NCI-H526 treated with DMSO at 0.1 percent for 48 hours (cell line): ENCODE measurements at regions not wholly inside any gene's neighbourhood (a gene's known extent, or its start where the extent isn't known, plus 50 kb on each side); places are given as distances from the start of the nearest gene placed in this dataset.
"Not testable (repeated sequence)": the region's sequence is repeated elsewhere in the genome, so short reads cannot be mapped to it uniquely, and the experiment has no call there.

Experiments
- DNase-seq: peaks from one replicate; lab custom pipeline; 2025; lab: John Stamatoyannopoulos, UW

DNA sequence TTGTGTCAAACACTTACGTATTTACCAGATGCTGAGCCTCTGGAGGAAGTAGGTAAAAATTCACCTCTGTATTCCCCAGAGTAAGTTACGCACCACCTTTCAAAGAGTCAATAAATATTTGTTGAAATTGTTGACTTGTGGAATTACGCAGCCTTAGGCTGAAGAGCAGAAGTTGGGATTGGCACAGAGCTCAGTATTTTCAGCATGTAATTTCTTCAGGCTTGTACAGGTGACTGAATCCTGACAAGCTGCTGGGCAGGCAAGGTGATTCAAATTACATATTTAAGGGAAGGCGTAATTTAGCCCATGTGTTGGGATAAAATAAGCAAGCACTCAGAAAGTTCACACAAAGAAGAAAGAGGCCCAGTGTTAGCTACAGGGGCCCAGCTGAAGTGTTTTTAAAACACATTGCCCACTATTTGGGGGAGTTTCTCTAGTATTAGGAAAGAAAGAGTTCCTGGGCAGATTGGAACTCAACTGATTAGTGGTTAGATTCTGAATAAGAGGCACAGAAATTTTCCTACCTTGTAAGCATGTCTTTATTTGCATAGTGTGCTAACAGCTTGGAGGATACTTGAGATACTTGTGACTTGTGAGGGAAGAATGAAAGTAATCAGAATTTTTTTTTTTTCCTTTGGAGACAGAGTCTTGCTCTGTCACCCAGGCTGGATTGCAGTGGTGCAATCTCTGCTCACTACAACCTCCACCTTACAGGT, 165.3 kb upstream of the FBXL7 start:
- DNase-seq = no peak

DNA sequence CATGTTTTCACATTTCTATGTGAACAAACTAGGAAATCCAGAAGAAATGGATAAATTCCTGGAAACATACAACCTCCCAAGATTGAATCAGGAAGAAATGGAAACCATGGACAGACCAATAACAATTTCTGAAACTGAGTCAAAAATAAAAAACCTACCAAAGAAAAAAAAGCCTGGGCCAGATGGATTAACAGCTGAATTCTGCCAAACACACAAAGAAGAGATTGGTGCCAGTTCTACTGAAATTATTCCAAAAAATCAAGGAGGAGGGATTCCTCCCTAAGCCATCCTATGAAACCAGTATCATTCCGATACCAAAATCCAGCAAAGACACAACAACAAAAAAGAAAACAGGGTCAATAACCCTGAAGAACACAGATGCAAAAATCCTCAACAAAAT, 166.9 kb upstream of the FBXL7 start:
- no peak for DNase-seq

DNA sequence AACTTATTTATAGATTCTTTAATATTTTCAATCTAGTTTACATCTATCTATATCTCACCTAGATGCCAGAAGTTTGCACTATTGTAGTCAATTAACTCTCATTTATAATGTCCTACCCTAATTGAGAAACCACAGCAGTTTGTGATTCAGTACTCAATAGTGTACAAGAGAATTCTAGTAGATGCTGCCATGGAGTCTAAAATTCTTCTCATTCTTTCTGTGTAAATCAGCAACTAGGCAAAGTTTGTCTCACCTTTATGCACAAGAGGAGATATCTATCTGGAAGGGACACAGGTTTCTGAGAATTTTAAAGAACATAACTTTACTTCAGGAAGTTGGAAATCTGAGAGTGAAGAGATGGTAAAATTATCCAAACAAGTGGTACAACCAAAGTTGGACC, 173.0 kb upstream of the FBXL7 start:
- no peak for DNase-seq

DNA sequence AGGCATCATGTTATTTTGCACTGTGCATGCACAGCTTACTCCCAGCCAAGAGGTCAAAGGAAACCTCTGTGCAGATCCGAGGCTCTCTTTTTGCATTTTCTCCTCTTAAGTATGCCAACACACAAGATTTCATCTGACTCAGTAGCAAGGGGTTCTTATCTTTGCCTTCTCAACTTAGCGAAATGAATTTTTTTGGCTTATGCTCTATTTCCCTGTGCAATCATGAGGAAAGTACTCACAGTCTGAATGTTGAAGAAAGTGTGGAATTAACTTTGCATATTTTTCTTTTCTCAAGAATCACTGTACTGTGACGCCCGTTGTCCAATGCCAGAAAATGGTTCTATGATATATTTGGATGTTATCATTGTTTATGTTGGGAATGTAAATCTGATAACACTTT, 173.5 kb upstream of the FBXL7 start:
- no peak for DNase-seq

DNA sequence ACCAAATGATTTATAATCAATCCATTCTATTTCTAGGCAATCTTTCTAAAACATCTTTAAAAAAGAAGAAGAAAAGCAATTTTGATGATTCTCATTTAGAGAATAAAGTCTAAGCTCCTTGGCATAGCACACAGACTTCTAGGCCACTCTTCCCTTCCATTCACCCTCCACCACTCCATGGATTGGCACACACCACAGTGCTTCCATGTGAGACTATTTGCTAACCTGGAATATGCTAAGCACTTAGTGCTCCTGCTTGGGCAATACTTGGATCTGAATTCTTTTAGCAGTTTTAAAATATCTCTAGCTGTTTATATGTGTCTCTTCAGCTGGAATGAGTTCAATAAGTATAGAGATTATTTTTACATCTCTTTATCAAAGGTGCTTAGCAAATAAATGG, 177.6 kb upstream of the FBXL7 start:
- DNase-seq = no peak

DNA sequence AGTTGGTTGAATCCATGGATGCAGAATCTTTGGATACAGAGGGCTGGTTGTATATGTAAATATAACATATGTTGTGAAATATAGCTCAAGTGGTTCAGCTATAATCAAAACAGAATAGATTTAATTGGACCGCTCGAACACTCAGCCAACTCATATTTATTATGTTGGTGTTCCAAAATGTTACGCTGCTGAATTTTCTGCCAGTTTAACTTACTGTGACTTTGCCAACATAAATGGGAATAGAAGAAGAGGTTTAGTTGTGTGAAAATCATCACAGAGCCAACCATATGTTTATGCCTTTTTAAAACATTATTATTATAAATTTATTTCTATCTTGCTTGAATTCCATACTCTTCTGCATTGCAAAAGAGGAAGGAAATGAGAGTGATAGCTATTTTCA, 178.2 kb upstream of the FBXL7 start:
- no peak for DNase-seq

DNA sequence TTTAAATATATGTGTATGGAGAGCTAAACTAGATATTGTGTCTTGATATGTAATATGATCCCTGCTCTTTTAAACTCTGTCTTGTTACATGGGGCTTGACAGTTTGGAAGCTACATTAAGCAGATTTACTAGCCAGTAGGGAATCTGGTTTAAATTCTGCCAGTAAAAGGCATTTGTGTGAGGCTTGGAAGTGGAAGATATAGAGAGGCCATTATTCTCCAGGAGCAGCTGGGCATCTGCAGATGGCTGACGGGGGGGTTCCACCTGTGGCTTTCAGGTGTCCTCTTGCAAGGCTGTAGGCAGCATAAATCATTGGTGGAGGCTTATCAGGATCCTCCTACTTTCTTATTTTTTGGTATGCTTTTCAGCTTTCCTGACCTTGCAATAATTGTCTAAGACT, 179.1 kb upstream of the FBXL7 start:
- DNase-seq = no peak

DNA sequence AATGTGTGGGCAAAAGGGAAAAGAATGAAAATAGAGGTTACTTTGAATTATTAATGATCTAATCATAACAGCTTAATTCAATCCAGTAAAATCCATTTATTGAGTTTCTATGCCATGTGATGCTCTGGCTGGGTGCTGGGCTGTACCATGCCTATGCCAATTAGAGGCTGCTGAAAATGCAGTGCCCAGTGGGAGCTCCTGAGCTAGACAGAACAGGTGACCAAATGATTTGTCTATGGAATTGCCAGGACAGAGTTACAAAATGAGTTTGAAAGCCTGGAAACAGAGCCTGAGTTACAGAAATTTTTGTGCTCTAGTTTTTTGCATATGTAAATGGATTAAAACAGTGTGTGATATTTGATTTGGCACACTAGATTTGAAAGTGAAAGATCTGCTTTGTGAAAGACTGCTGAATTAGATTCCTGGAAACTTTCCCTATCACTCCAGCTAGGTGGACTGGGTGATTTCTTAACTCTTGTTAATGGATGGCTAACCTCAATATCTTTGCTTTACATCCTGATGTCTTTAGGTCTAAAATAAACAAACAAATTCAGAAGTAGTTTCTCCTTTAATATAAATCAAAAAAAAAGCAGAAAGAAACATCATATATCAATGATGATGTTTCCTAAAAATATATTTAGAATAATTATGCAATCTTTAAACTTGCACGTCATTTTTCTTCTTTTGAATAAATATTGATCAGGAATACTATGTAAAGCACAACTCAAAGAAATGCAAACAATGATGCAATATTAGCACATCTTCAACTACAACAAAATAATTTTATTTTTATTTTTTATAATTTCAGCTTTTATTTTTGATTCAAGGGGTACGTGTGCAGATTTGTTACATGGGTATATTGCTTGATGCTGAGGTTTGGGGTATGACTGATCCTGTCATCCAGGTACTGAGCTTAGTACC, 194.8 kb upstream of the FBXL7 start:
- no peak for DNase-seq

DNA sequence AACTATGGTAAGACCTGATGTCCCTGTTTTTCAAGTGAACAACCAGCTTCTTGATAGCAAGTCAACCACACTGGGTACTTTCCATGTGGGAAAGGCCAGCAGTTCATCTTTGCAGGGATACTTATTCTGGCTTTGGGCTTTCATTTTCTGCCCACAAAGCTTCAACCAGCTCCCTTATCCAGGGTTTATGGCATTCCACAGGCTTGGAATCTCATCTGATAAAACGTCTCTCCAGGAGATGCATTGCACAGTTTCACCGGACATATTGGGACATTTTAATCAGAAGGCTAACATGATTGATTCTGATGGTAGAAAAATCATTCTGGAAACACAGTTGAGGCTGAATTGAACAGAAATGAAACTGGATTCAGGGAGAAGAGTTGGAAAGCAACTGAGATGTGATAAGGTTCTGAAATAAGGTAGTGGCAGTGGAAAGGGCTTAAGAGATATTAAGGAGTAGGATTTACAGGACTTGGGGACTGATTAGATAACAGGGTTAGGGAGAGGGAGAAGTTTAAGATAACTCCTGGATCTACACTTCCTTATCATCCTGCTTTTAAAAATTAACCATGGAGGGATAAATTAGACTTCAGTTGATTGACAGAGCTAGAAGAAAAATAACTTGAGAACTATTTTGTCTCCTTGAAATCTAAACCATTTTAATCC, 195.8 kb upstream of the FBXL7 start:
- no peak for DNase-seq

DNA sequence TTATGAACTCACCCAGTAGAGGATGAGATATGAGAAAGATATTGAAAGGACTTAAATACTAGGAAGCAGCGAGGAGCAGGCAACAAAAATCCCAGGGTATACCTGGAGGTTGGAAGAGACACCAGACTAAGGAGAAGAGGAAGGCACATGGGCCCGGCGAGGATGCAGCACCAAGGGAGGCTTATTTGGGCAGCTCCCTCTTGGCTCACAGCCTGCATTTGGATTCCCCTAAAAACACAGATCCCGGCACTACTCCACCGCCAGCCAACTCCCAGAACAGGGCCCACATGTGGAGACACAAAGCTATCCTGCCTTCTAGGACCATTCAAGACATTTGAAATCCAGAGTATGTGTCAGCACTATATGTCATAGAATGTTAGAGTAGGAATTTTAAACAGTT, 199.8 kb upstream of the FBXL7 start:
- no peak for DNase-seq

DNA sequence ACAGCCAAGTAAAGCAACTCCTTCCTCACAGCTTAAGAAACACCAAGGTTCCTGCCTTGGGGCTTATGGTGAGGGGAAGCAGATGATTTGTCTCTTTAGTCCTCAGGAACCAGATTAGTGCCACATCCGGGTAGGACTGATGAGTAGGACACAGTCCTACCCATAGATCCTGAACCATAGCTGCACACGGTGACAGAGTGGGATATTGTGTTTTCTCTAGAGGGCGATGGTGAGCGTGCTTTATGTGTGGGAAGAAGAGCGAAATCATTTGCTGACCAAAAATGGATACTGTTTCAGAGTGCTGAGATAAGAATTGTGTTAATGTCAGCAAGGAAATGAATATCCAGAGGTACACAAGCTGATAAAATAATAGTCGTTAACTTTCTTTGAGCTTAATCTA, 209.0 kb upstream of the FBXL7 start:
- no peak for DNase-seq

DNA sequence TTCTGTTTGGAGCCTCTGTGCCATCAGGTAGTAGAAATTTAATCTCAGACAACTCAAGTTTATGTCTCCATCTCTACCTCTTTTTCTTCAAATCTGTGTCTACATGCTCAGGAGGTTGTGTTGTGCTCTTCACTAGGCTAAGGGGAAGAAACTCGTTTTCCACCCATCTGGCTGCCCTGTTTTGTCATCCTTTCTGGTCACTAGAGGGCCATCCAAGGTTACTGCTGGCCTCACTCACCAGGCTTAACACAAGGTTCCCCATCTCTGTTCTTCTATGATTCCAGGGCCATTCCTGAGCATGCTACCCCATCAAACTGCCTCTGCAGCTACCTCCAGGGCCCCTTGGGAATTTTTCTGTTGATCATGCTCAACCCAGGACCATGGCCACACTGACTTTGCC, 213.3 kb upstream of the FBXL7 start:
- DNase-seq = no peak

DNA sequence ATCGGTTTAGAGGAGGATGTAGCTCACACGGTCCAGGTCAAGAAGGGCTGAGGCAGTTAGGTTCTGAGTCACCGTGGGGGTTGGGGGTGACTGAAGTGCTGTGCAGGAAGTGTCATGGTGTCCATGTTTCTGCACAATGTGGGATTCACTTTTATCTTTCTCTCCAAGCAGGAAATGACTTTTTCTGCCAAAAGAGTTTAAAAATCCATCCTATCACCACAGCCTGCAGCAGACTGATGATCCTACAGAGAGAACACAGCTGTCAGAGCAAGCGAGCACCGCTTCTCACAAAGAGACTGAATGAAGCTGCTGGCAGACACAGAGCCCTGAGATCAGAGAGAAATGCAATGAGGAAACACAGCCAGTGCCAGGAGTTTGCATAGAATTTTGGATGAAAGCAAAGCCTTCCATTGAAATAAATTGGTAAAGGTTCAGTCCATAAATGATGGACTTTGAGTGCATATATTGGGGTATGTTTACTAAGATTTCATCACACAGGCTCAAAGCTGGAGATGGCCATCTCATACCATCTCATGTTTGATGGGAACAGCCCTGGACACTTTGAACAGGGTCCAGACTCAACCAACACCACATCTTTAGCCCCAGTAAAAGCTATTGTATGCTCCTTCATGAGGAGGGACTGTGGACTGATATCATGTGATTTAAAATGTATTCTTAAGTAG, 213.9 kb upstream of the FBXL7 start:
- no peak for DNase-seq

DNA sequence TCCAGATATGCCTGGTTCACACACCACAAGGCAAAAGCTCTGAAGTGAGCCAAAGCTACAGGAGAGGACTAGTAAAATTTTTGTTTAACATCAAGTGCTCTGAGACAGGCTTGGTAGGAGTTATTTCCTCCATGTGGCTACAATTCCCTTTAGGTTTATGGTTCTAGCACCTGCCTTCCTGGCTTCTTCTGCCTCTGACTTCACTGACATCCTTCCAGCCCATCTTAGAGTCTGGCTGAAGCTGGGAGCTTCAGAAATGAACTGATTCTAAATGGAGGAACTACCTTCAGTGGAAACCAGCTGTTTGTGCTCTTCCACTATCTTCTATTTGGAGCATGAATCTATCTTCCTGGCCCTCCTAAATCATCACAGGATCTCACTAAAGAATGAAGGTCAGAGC, 215.3 kb upstream of the FBXL7 start:
- no peak for DNase-seq

DNA sequence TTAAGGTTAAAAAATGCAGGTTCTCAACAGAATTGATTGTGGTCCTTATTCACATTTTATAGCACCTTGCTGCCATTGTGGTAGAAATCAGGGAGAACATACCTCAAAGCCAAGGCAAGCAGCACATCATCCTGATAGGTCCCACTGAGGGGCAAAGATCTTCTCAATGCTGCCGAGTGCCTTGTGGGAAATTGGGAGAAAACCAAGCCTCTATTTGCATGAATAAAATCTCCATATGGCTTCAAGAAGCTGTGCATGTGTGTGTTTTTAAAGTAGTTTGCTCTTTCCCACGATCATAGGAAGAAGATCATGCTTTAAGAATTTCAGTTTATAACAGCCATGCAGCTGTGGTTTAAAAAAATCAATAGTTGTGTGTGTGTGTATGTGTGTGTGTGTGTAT, 216.9 kb upstream of the FBXL7 start:
- no peak for DNase-seq

DNA sequence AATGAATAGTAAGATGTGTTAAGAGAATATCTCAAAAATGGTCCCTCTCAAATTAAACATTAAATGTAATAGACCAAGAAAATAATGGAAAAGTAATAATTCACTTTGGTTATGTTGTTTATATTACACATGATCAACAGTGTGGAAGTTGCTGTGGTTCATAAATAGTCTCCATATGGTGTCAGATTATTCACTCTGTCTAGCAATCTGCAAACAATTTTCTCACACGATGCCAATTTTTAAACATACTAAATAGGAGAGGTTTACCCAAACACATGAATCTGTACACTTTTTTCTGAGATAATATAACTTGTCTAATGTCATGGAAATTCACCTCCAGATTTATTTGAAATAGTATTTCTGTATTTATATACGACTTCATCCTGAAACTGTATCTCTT, 217.4 kb upstream of the FBXL7 start:
- DNase-seq = no peak

DNA sequence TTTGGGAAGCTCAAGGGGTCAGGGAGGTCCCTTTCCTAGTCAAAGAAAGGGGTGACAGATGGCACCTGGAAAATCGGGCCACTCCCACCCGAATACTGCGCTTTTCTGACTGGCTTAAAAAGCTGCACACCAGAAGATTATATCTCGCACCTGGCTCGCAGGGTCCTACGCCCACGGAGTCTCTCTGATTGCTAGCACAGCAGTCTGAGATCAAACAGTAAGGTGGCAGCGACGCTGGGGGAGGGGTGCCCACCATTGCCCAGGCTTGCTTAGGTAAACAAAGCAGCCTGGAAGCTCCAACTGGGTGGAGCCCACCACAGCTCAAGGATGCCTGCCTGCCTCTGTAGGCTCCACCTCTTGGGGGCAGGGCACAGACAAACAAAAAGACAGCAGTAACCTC, 228.4 kb upstream of the FBXL7 start:
- DNase-seq = not testable (repeated sequence)

DNA sequence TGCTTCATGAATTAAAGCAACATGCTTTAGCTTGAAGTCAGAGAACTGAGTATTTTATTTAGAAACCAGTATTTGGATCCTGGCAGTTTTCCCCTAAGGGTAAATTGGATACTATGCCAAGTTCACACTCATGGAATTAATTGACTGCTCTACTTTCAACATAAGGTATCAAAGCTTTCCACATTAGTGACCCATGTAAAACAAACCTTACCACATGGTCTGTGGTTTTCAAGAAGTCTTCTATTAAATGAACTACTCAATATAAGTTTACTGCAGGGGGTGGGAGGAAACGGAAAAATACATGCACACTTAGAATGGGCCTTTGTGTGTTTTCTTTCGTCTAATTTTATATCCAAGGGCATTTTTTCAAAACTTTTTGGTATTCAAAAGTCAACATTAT, 232.0 kb upstream of the FBXL7 start:
- DNase-seq = no peak

DNA sequence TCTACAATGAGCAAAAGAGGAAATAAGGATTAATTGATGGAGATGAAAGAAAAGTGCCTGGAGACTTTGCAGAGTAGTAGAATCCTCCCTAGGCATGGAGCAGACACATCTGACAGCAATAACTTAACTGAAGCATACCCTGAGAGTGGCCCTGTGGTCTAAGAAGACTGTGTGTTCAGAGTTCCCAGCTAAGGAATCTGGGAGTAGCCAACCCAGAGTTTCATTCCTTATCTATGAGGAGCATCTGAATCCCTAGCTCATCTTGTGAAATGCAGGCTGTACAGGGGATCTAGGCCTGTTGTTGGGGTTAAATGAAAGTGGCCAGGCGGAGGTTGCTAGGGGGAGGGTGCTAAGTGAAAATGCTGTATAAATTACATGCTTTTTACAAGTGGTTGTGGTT, 233.1 kb upstream of the FBXL7 start:
- DNase-seq = no peak

DNA sequence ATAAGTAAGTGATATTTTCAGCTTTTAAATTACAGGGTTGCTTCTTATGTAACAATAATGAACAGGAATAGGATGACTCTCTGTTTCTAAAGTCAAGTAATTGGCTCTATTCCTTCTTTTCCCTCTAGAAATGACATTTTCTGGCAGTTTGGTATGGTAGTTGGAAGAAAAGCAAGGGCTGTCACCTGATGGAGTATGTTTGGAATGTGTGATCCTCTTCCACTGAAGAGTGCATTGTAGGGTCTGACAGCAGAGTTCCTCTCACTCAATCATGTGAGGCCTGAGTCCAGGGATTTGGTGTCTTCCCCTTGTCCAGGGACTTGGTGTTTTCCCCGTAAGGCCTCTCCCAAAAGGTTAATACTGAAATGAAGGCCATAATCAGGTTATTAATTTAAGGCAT, 233.8 kb upstream of the FBXL7 start:
- DNase-seq = no peak

DNA sequence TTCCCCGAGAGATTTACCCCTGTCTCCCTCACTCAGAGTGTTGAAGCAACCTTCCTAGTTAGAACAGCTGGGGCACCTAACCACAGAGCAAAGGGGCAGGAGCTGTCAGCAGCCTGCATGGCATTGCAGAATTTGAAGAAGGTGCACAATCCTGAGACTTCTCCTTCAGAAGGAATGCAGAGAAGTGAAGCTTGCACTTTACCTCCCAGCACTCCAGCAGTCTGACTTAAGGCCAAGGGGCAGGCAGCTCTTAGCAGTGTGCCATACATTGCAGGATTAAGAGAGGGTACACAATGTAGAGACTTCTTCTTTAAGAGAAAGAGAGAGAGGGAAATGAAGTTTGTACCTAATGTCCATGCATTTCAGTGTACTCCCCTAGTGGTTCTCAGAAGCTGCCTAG, 236.0 kb upstream of the FBXL7 start:
- no peak for DNase-seq

DNA sequence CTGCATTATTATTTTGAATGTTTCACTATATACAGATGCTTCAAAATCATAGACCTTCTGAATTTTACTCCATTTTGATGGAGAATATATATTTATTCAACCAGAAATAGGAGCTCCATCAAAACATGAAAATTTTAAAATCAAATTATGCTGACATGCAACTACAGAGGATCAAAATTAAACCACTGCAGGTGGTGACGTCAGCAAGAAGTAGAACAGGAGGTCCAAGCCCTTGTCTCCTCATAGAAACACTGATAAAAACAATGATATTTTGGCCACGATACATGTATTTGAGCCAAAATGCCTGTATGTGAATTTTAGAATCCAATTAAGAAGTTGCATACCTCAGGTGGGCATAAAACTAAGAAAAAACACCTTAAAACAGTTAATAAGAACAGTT, 236.6 kb upstream of the FBXL7 start:
- no peak for DNase-seq
